ENCODE measurements at regions not wholly inside any gene's neighbourhood (a gene's known extent, or its start where the extent isn't known, plus 50 kb on each side); places are given as distances from the start of the nearest gene placed in this dataset.

- TF ChIP-seq TAF1 (conservative IDR thresholded peaks at IDR 0.05) (no peak), RAD21 (IDR thresholded peaks at IDR 0.05) (no peak), NR2F2 (IDR thresholded peaks at IDR 0.05) (no peak), JUND (IDR thresholded peaks at IDR 0.05) (no peak), FOXA1 (IDR thresholded peaks at IDR 0.05) (no peak), GABPA (IDR thresholded peaks at IDR 0.05 in 1 of 2, conservative IDR thresholded peaks at IDR 0.05 in 1 of 2) (no peak)
- TF ChIP-seq, protein P1, sequence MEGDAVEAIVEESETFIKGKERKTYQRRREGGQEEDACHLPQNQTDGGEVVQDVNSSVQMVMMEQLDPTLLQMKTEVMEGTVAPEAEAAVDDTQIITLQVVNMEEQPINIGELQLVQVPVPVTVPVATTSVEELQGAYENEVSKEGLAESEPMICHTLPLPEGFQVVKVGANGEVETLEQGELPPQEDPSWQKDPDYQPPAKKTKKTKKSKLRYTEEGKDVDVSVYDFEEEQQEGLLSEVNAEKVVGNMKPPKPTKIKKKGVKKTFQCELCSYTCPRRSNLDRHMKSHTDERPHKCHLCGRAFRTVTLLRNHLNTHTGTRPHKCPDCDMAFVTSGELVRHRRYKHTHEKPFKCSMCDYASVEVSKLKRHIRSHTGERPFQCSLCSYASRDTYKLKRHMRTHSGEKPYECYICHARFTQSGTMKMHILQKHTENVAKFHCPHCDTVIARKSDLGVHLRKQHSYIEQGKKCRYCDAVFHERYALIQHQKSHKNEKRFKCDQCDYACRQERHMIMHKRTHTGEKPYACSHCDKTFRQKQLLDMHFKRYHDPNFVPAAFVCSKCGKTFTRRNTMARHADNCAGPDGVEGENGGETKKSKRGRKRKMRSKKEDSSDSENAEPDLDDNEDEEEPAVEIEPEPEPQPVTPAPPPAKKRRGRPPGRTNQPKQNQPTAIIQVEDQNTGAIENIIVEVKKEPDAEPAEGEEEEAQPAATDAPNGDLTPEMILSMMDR (IDR thresholded peaks at IDR 0.05; ENCODE audit: low read depth, low read length, missing input control) = no peak
These were observed 589.1 kb upstream of the SLC8A1 start for GRCh38 chr2:41040782-41041520.
